22Rv1 (cell line): ENCODE measurements at regions not wholly inside any gene's neighbourhood (a gene's known extent, or its start where the extent isn't known, plus 50 kb on each side); places are given as distances from the start of the nearest gene placed in this dataset.
"Not testable (repeated sequence)": the region's sequence is repeated elsewhere in the genome, so short reads cannot be mapped to it uniquely, and the experiment has no call there.

Experiments used
- H3K27ac ChIP-seq: fragments of 450-650 bp; 2 replicates; pipeline ENCODE4 v1.5.1; 2017
- CTCF ChIP-seq: fragments of 450-650 bp; IDR thresholded peaks from 2 replicates; pipeline ENCODE4 v1.5.1; 2017; ENCODE audit warnings: mild to moderate bottlenecking
- ZFX ChIP-seq: fragments of 450-650 bp; IDR thresholded peaks from 2 replicates; pipeline ENCODE4 v1.6.1; 2017; ENCODE audit warnings: antibody characterized with exemption, borderline replicate concordance

DNA sequence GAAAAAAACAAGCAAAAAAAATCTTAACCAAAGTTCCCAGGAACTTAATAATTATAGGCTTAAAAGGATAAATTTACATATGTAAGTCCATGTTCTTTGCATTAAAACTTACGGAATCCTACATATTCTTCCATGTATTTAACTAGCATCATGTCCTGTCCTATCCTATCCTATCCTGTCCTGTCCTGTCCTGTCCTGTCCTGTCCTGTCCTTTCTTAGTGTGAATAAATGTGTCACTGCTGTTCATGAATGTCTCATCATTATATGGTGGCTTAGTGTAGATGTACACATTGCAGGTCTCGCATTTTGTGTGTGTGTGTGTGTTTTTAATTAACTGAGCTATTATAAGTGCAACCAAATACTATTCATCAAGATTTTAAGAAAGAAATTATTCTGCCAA, 90.0 kb downstream of the TMEM167A start:
- TF ChIP-seq CTCF (no peak), ZFX (no peak)
- no peak overlapping the region for H3K27ac ChIP-seq

DNA sequence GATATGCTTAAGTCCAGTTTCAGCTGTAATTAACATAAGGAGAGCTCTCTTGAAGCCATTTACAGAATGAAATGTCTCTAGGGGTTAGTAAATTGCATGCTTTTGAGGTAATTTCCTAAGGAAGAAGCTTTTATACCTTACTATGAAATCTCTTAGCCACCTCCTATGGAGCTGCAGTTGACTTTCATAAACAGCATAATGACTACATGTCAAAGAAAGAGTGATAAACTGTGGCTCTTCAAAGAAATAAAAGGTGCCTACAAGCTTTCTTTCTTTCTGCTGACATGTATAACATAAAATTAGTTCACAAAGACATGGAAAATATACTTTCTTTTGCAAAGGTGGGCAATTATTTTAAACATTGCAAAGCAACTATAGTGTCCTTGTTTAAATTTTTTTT, 90.8 kb downstream of the TMEM167A start:
- no peak for TF ChIP-seq ZFX
- no peak for TF ChIP-seq CTCF
- no peak overlapping the region for H3K27ac ChIP-seq

DNA sequence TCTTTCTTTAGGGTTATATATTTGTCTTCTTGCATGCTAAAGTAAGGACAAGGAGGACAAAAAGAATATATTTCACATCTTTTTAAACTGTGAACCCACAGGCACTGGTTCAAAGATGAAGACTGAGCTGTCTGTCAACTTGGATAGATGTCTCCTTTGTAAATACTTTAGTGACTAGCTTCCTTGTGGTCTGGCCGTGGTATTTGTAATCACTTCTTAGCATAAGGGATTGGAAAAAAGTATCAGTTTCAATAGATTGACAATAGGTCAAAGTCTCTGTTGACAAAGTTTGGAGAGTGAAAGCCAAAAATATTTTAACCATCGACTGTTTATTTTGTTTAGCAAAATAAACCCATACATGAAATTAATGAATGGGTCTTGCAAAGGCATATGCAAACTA, 91.4 kb downstream of the TMEM167A start:
- no peak for TF ChIP-seq CTCF
- no peak for TF ChIP-seq ZFX
- H3K27ac ChIP-seq: no peak overlapping the region

- H3K27ac ChIP-seq: no peak overlapping the region
- no peak for TF ChIP-seq CTCF
- no peak for TF ChIP-seq ZFX
Measured at GRCh38 chr5:82984786-82985735, 92.1 kb downstream of the TMEM167A start.

DNA sequence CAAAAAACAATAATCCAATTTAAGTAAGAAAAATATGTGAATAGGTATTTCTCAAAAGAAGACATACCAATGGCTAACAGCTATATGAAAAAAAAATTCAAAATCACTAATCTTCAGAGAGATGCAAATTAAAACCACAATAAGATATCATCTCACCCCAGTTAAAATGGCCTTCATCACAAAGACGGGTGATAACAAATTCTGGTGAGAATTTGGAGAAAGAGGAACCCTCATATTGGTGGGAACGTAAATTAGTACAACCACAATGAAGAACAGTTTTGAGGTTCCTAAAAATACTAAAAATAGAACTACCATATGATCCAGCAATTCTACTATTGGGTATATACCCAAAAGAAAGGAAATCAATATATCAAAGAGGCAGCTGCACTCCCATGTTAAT, 94.3 kb downstream of the TMEM167A start:
- H3K27ac ChIP-seq: no peak overlapping the region
- TF ChIP-seq CTCF (no peak), ZFX (no peak)

DNA sequence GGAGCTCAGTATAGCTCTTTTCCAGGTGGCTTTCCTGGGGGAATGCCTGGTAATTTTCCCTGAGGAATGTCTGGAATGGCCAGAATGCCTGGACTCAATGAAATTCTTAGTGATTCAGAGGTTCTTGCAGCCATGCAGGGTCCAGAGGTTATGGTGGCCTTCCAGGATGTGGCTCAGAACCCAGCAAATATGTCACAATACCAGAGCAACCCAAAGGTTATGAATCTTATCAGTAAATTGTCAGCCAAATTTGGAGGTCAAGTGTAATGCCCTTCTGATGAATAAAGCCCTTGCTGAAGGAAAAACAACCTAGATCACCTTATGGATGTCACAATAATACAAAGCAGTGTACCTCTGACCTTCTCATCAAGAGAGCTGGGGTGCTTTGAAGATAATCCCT, 100.3 kb downstream of the TMEM167A start:
- H3K27ac ChIP-seq: not testable (repeated sequence)

DNA sequence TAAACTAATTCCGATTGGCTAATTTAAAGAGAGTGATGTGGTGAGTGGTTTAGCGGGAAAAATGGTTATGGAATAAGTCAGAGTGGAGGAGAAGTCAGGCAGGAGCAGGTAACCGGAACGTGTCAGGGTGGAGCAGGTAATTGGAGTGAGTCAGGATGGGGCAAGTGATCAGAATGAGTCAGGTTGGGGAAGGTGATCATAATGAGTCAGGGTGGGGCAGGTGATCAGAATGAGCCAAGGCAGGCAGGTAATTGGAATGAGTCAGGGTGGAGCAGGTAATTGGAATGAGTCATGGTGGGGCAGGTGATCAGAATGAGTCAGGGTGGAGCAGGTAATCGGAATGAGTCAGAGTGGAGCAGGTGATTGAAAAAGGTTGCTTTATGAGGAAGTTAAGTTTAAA, 101.4 kb downstream of the TMEM167A start:
- H3K27ac ChIP-seq: no peak overlapping the region
- TF ChIP-seq CTCF (no peak), ZFX (no peak)
